ENCODE measurements at regions not wholly inside any gene's neighbourhood (a gene's known extent, or its start where the extent isn't known, plus 50 kb on each side); places are given as distances from the start of the nearest gene placed in this dataset.

- H3K27ac ChIP-seq, result no peak overlapping the region
- in situ Hi-C loops (cut with HindIII; ENCODE audit: low pct_ligation_motif_present, low sequenced_read_pairs), result no loop called here
- no peaks in the 10 kb centered on the region for H3K27me3 ChIP-seq (replicated peaks)
- H3K4me3 ChIP-seq (ENCODE audit: low read depth, low read length), result no peak overlapping the region
- no peaks in the 10 kb centered on the region for H3K36me3 ChIP-seq (replicated peaks)
- no peak for DNase-seq
- TF ChIP-seq CTCF (IDR thresholded peaks at IDR 0.05; ENCODE audit: low read depth, low read length, missing control alignments), result no peak
Measured at GRCh38 chr4:127538016-127538415, 94.7 kb upstream of the INTU start.

GRCh38 chr4:127540497-127541025, 92.2 kb upstream of the INTU start:
- Histone ChIP-seq H3K27me3 (replicated peaks) (no peaks in the 10 kb centered on the region), H3K36me3 (replicated peaks) (no peaks in the 10 kb centered on the region), H3K4me3 (ENCODE audit: low read depth, low read length) (no peak overlapping the region), H3K27ac (no peak overlapping the region)
- in situ Hi-C loops (cut with HindIII; ENCODE audit: low pct_ligation_motif_present, low sequenced_read_pairs), result no loop called here
- no peak for DNase-seq
- TF ChIP-seq CTCF (IDR thresholded peaks at IDR 0.05; ENCODE audit: low read depth, low read length, missing control alignments), result no peak

- in situ Hi-C loops (cut with HindIII; ENCODE audit: low pct_ligation_motif_present, low sequenced_read_pairs), result no loop called here
- no peaks in the 10 kb centered on the region for H3K27me3 ChIP-seq (replicated peaks)
- no peak for TF ChIP-seq CTCF (IDR thresholded peaks at IDR 0.05; ENCODE audit: low read depth, low read length, missing control alignments)
- no peak for DNase-seq
- H3K27ac ChIP-seq, result no peak overlapping the region
- no peak overlapping the region for H3K4me3 ChIP-seq (ENCODE audit: low read depth, low read length)
- H3K36me3 ChIP-seq (replicated peaks), result no peaks in the 10 kb centered on the region
Measured at GRCh38 chr4:127545271-127545670, 87.5 kb upstream of the INTU start.

GRCh38 chr4:127548990-127549925, 83.5 kb upstream of the INTU start:
- no peak overlapping the region for H3K4me3 ChIP-seq (ENCODE audit: low read depth, low read length)
- no peaks in the 10 kb centered on the region for H3K36me3 ChIP-seq (replicated peaks)
- DNase-seq, result no peak

GRCh38 chr4:127555106-127555505, 77.7 kb upstream of the INTU start:
- H3K36me3 ChIP-seq (replicated peaks), result no peaks in the 10 kb centered on the region
- H3K27ac ChIP-seq, result no peak overlapping the region
- H3K4me3 ChIP-seq (ENCODE audit: low read depth, low read length), result no peak overlapping the region
- no peak for TF ChIP-seq CTCF (IDR thresholded peaks at IDR 0.05; ENCODE audit: low read depth, low read length, missing control alignments)
- in situ Hi-C loops (cut with HindIII; ENCODE audit: low pct_ligation_motif_present, low sequenced_read_pairs), result no loop called here
- DNase-seq, result no peak
- no peaks in the 10 kb centered on the region for H3K27me3 ChIP-seq (replicated peaks)

More at GRCh38 chr4:127548990-127549925, 83.5 kb upstream of the INTU start:
- in situ Hi-C loops (cut with HindIII; ENCODE audit: low pct_ligation_motif_present, low sequenced_read_pairs), result no loop called here
- no peak for TF ChIP-seq CTCF (IDR thresholded peaks at IDR 0.05; ENCODE audit: low read depth, low read length, missing control alignments)
- H3K27ac ChIP-seq, result no peak overlapping the region
- H3K27me3 ChIP-seq (replicated peaks), result no peaks in the 10 kb centered on the region
